CMK (cell line): ENCODE measurements at regions not wholly inside any gene's neighbourhood (a gene's known extent, or its start where the extent isn't known, plus 50 kb on each side); places are given as distances from the start of the nearest gene placed in this dataset.
"Not testable (repeated sequence)": the region's sequence is repeated elsewhere in the genome, so short reads cannot be mapped to it uniquely, and the experiment has no call there.

Source experiments
- DNase-seq: peaks from one replicate; pipeline ENCODE4 v3.0.0-alpha.2; 2010; ENCODE audit warnings: low read depth

- no peak for DNase-seq
Measured at GRCh38 chr11:134497586-134497985, 85.5 kb upstream of the B3GAT1 start.

GRCh38 chr11:134496058-134496457 is 84.0 kb upstream of the B3GAT1 start:
- not testable (repeated sequence) for DNase-seq

GRCh38 chr11:134494395-134494794 is 82.4 kb upstream of the B3GAT1 start:
- not testable (repeated sequence) for DNase-seq

- DNase-seq = not testable (repeated sequence)
Measured at GRCh38 chr11:134492411-134492810, 80.4 kb upstream of the B3GAT1 start.

- no peak for DNase-seq
Measured at GRCh38 chr11:134489728-134490127, 77.7 kb upstream of the B3GAT1 start.

GRCh38 chr11:134488913-134489312 is 76.9 kb upstream of the B3GAT1 start:
- no peak for DNase-seq

GRCh38 chr11:134488512-134488911 is 76.5 kb upstream of the B3GAT1 start:
- no peak for DNase-seq

GRCh38 chr11:134487696-134488095 is 75.7 kb upstream of the B3GAT1 start:
- no peak for DNase-seq

- DNase-seq = no peak
Measured at GRCh38 chr11:134486704-134487103, 74.7 kb upstream of the B3GAT1 start.

GRCh38 chr11:134486106-134486505 is 74.1 kb upstream of the B3GAT1 start:
- DNase-seq = no peak

- DNase-seq = no peak
Measured at GRCh38 chr11:134485316-134485715, 73.3 kb upstream of the B3GAT1 start.

GRCh38 chr11:134483857-134484256 is 71.8 kb upstream of the B3GAT1 start:
- DNase-seq = no peak

GRCh38 chr11:134483291-134483690 is 71.2 kb upstream of the B3GAT1 start:
- DNase-seq = peak; percentile 54

GRCh38 chr11:134482865-134483264 is 70.8 kb upstream of the B3GAT1 start:
- DNase-seq = no peak

GRCh38 chr11:134481933-134482527 is 70.0 kb upstream of the B3GAT1 start:
- no peak for DNase-seq

GRCh38 chr11:134481135-134481534 is 69.1 kb upstream of the B3GAT1 start:
- no peak for DNase-seq

- no peak for DNase-seq
Measured at GRCh38 chr11:134480136-134480712, 68.2 kb upstream of the B3GAT1 start.

- no peak for DNase-seq
Measured at GRCh38 chr11:134479206-134480135, 67.4 kb upstream of the B3GAT1 start.

GRCh38 chr11:134478611-134479010 is 66.6 kb upstream of the B3GAT1 start:
- no peak for DNase-seq

GRCh38 chr11:134478176-134478575 is 66.1 kb upstream of the B3GAT1 start:
- no peak for DNase-seq

- DNase-seq = no peak
Measured at GRCh38 chr11:134477486-134477885, 65.4 kb upstream of the B3GAT1 start.

GRCh38 chr11:134476435-134477021 is 64.5 kb upstream of the B3GAT1 start:
- DNase-seq = no peak

GRCh38 chr11:134475951-134476350 is 63.9 kb upstream of the B3GAT1 start:
- DNase-seq = no peak
